ENCODE measurements at regions not wholly inside any gene's neighbourhood (a gene's known extent, or its start where the extent isn't known, plus 50 kb on each side); places are given as distances from the start of the nearest gene placed in this dataset.

DNA sequence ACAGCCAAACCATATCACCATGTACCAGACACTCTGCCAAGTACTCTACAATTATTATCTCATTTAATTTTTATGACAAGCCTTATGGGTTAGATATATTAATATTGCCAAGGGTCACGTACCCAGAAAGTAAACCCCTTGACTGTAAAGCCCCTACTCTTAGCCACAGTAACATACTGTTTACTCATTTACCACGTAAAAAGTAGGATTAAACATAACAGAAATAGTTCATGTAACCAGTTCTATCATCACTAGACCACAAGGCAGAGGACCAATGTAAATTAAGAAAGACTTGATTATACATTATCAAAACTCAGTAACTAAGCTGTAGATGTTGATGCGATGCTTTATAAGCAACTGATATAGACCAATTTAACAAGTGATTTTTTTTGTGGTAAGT, 101.5 kb upstream of the CNTNAP4 start:
- TF ChIP-seq, protein P1, sequence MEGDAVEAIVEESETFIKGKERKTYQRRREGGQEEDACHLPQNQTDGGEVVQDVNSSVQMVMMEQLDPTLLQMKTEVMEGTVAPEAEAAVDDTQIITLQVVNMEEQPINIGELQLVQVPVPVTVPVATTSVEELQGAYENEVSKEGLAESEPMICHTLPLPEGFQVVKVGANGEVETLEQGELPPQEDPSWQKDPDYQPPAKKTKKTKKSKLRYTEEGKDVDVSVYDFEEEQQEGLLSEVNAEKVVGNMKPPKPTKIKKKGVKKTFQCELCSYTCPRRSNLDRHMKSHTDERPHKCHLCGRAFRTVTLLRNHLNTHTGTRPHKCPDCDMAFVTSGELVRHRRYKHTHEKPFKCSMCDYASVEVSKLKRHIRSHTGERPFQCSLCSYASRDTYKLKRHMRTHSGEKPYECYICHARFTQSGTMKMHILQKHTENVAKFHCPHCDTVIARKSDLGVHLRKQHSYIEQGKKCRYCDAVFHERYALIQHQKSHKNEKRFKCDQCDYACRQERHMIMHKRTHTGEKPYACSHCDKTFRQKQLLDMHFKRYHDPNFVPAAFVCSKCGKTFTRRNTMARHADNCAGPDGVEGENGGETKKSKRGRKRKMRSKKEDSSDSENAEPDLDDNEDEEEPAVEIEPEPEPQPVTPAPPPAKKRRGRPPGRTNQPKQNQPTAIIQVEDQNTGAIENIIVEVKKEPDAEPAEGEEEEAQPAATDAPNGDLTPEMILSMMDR (IDR thresholded peaks at IDR 0.05; ENCODE audit: insufficient read depth, low read length): no peak
- H3K4me3 ChIP-seq (ENCODE audit: low read depth, low read length): no peak overlapping the region
- no peak for DNase-seq (ENCODE audit: low read depth)

DNA sequence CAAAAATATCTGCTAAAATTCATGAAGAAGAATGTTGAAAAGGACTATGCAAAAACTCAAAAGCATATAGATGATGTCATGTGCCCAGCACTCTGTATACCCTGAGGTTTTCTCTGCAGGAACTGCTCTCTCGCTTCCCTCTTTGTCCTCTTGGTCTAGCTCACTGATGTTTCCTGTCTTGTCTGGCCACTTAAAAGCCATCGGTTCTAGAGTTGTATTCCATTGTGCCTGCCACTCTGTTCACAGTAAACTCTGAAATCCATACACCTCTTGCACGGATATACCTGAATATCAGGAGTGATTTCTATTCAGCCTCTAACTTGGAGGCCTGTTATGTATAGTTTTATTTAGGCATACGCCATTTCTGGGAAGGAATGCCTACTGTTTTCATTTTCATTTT, 101.0 kb upstream of the CNTNAP4 start:
- H3K4me3 ChIP-seq (ENCODE audit: low read depth, low read length): no peak overlapping the region
- TF ChIP-seq, protein P1 (IDR thresholded peaks at IDR 0.05; ENCODE audit: insufficient read depth, low read length): no peak
- DNase-seq (ENCODE audit: low read depth): no peak

DNA sequence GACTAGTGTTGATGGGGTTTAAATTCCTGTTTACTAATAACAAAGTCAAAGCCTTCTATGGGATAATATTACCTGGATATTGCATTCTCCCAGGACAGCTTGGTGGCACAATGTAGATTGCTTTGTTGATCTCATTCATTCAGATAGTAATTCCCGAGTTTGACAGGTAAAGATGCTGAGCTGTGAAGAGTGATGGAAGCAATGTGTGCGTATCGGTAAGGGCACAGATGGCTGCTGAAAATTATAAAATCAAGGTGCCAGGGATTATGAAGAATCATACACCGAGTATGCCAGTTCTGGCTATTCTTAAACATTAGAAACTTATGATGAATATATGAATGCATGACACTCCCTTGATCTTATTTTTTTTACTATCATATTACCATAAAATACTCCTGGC, 100.6 kb upstream of the CNTNAP4 start:
- TF ChIP-seq, protein P1 (IDR thresholded peaks at IDR 0.05; ENCODE audit: insufficient read depth, low read length): no peak
- no peak for DNase-seq (ENCODE audit: low read depth)

DNA sequence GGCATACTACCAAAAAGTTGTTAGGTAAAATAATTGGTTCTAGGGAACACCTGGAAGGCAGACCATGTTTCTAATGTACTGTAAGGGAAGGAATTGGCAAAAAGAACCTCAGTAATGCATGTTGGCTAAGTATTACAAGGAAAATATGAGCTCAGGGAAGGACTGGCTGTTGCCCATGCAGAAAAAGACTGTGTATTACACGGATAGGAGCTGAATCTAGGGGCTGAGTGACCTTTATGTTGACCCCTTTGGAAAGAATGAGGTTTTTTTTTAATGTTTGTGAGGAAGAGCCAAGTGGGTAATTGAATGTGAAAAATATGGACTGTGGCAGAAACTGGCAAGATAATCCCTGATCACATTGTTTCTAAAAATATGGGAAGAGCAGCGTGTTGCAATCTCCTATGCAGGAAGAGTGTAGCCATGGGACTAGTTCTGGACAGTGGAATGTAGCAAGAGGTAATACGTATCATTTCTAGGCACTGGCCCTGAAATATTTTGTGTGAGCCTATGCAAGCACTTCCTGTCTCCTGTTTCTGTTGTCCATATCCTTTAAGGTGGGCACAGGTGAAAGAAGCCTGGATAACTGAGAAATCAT, 95.1 kb upstream of the CNTNAP4 start:
- H3K4me3 ChIP-seq (ENCODE audit: low read depth, low read length): no peak overlapping the region
- DNase-seq (ENCODE audit: low read depth): no peak
- TF ChIP-seq, protein P1 (IDR thresholded peaks at IDR 0.05; ENCODE audit: insufficient read depth, low read length): no peak

More for the DNA sequence above, 100.6 kb upstream of the CNTNAP4 start:
- H3K4me3 ChIP-seq (ENCODE audit: low read depth, low read length): no peak overlapping the region

DNA sequence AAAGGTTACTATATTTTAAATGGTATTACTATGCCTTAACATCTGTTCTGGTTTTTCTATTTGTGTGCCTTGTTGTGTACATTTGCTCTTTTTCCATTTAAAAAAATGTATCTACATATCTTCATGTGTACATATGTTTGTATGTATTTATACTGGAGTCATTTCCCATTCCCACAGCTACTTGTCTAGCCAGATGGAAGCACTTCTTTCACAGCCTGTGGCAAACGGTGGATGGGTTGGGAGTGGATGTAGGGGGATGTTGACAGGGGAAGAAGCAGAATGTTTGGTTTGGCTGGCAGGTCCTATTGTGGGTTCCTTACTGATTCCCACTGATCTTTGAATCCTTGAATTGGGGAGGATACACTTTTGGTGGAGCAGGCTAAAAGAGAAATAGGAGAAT, 93.6 kb upstream of the CNTNAP4 start:
- TF ChIP-seq, protein P1 (IDR thresholded peaks at IDR 0.05; ENCODE audit: insufficient read depth, low read length): no peak
- no peak overlapping the region for H3K4me3 ChIP-seq (ENCODE audit: low read depth, low read length)
- DNase-seq (ENCODE audit: low read depth): no peak

DNA sequence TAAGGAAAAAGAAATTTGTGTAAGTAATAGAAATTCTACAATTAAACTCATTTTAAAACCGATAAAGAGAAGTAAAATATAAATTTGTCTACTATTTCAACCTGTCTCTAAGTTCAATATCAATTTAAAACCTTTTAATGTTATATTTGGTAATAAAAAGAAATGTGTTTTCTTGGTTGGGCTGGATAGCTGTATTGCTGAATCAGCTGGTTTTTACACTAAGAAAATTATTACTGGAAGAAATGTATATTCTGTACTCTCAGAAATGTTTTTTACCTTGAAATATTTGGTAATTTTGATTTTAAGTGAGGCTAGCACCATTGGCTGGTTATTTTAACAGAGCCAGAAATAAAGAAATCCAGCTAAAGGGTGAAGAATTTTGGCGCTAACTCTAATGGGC, 87.1 kb upstream of the CNTNAP4 start:
- no peak overlapping the region for H3K4me3 ChIP-seq (ENCODE audit: low read depth, low read length)
- TF ChIP-seq, protein P1 (IDR thresholded peaks at IDR 0.05; ENCODE audit: insufficient read depth, low read length): no peak

DNA sequence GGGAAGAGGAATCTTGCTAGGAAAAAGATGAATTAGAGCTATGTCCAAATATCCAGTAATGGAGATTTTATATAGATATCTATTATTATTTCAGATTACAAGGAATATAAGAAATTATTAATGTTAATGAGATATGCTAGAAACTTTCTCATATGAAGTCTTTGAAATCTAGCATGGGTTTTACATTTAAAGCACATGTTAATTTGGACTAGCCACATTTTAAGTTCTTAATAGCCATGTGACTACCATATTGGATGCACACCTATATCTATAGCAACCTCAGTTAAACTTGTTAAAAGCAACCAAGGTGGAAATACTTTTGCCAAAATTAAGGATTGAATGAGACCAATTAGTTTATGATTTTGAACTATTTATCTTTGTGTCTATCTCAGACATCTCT, 86.7 kb upstream of the CNTNAP4 start:
- DNase-seq (ENCODE audit: low read depth): no peak
- no peak overlapping the region for H3K4me3 ChIP-seq (ENCODE audit: low read depth, low read length)
- TF ChIP-seq, protein P1 (IDR thresholded peaks at IDR 0.05; ENCODE audit: insufficient read depth, low read length): no peak

More for the DNA sequence above, 87.1 kb upstream of the CNTNAP4 start:
- DNase-seq (ENCODE audit: low read depth): no peak
